Stimulated activated CD4-positive, alpha-beta T cell treated with anti-CD3 and anti-CD28 coated beads, TNF-alpha, amount 100 ng/mL, for 24 hours (primary cell): ENCODE measurements at regions not wholly inside any gene's neighbourhood (a gene's known extent, or its start where the extent isn't known, plus 50 kb on each side); places are given as distances from the start of the nearest gene placed in this dataset.
"Not testable (repeated sequence)": the region's sequence is repeated elsewhere in the genome, so short reads cannot be mapped to it uniquely, and the experiment has no call there.

Experiments used
- DNase-seq, 3 experiments: peaks; one replicate each; pipeline ENCODE4 v3.0.0-alpha.2; 2020; ENCODE audit warnings: low read depth in 3 of 3

GRCh38 chr5:1636981-1637638 lies 113.3 kb upstream of the LPCAT1 start:
- no peak for DNase-seq

GRCh38 chr5:1636208-1636770 lies 112.5 kb upstream of the LPCAT1 start:
- not testable (repeated sequence) for DNase-seq

- DNase-seq = not testable (repeated sequence)
Measured at GRCh38 chr5:1635477-1635876, 111.7 kb upstream of the LPCAT1 start.

GRCh38 chr5:1634337-1634661 lies 110.5 kb upstream of the LPCAT1 start:
- no peak for DNase-seq

GRCh38 chr5:1633605-1634336 lies 110.0 kb upstream of the LPCAT1 start:
- DNase-seq = peak; percentile 53 to 76 (median 68)

- not testable (repeated sequence) for DNase-seq
Measured at GRCh38 chr5:1631004-1631403, 107.2 kb upstream of the LPCAT1 start.

GRCh38 chr5:1626397-1626796 lies 102.6 kb upstream of the LPCAT1 start:
- not testable (repeated sequence) for DNase-seq

GRCh38 chr5:1619531-1619930 lies 95.8 kb upstream of the LPCAT1 start:
- not testable (repeated sequence) for DNase-seq

- not testable (repeated sequence) for DNase-seq
Measured at GRCh38 chr5:1618296-1618865, 94.6 kb upstream of the LPCAT1 start.

GRCh38 chr5:1617236-1617755 lies 93.5 kb upstream of the LPCAT1 start:
- DNase-seq = not testable (repeated sequence)

- not testable (repeated sequence) for DNase-seq
Measured at GRCh38 chr5:1613515-1613914, 89.8 kb upstream of the LPCAT1 start.

- DNase-seq = not testable (repeated sequence)
Measured at GRCh38 chr5:1610526-1610925, 86.8 kb upstream of the LPCAT1 start.

- not testable (repeated sequence) for DNase-seq
Measured at GRCh38 chr5:1609111-1609510, 85.4 kb upstream of the LPCAT1 start.

- DNase-seq = not testable (repeated sequence)
Measured at GRCh38 chr5:1608336-1608735, 84.6 kb upstream of the LPCAT1 start.

- DNase-seq = not testable (repeated sequence)
Measured at GRCh38 chr5:1606951-1607350, 83.2 kb upstream of the LPCAT1 start.

GRCh38 chr5:1603916-1604315 lies 80.2 kb upstream of the LPCAT1 start:
- DNase-seq = not testable (repeated sequence)

- DNase-seq = not testable (repeated sequence)
Measured at GRCh38 chr5:1601565-1601964, 77.8 kb upstream of the LPCAT1 start.

- DNase-seq = not testable (repeated sequence)
Measured at GRCh38 chr5:1598950-1599737, 75.4 kb upstream of the LPCAT1 start.

GRCh38 chr5:1597093-1597473 lies 73.3 kb upstream of the LPCAT1 start:
- not testable (repeated sequence) for DNase-seq

GRCh38 chr5:1596462-1597092 lies 72.8 kb upstream of the LPCAT1 start:
- not testable (repeated sequence) for DNase-seq
